SIG-M5 treated with dmso at 0.1 percent for 504 hours (cell line): ENCODE measurements at regions not wholly inside any gene's neighbourhood (a gene's known extent, or its start where the extent isn't known, plus 50 kb on each side); places are given as distances from the start of the nearest gene placed in this dataset.

Experiments used
- DNase-seq: peaks from one replicate; lab custom pipeline; 2025; ENCODE audit not compliant: unreplicated experiment; lab: John Stamatoyannopoulos, UW

DNA sequence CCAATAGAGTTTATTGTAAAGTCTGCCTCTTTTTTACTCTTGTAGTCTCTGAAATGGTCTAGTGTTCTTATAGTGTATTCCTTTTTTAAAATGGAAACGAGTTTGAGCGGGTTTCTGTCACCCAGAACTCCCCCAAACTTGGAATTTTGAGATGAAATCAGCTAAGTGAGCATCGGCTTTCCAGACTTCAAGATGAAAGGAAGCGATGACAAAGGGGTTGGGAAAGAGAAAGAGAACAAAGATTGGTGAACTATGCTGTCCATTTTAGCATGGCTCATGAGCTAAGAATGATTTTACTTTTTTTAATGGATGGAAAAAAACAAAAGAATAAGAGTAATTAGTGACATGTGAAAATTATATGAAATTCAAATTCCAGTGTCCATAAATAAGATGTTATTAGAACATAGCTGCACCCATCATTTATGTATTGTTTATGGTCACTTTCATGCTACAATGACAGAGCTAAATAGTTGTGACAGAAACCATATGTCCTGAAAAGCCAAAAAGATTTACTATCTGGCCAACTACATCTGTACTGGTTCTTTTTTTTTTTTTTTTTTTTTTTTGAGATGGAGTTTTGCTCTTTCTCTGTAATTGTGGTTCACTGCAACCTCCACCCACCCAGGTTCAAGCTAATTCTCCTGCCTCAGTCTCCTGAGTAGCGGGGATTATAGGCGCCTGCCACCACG, 52.7 kb upstream of the PDZRN3 start:
- no peak for DNase-seq
